Left lung (tissue), 4 donors: ENCODE measurements at regions not wholly inside any gene's neighbourhood (a gene's known extent, or its start where the extent isn't known, plus 50 kb on each side); places are given as distances from the start of the nearest gene placed in this dataset.

ENCODE experiments used
- ATAC-seq: fragments of 200-7000 bp; cut with Tn5 transposase; one replicate; pipeline ENCODE4 v1.9.1; 2020; ENCODE audit warnings: moderate library complexity
- DNase-seq, 4 donors: peaks; one replicate each; pipeline ENCODE4 v3.0.0-alpha.2; 2013 to 2020
- H3K27ac ChIP-seq, 2 donors: fragments of 200-600 bp; sonication (generic) in 1 of 2; one replicate each; pipeline versions ENCODE4 v1.5.0 to v1.8.0; 2020 to 2021
- H3K27me3 ChIP-seq, 2 donors: fragments of 200-600 bp; sonication (generic) in 1 of 2; one replicate each; pipeline versions ENCODE4 v1.5.0 to v1.8.0; 2020 to 2021
- H3K36me3 ChIP-seq, 2 donors: fragments of 200-600 bp; sonication (generic) in 1 of 2; one replicate each; pipeline versions ENCODE4 v1.5.0 to v1.8.0; 2020 to 2021
- H3K4me1 ChIP-seq, 2 donors: fragments of 200-600 bp; one replicate each; pipeline ENCODE4 v1.8.0; 2021
- H3K4me3 ChIP-seq, 2 donors: fragments of 200-600 bp; sonication (generic) in 1 of 2; one replicate each; pipeline versions ENCODE4 v1.5.0 to v1.8.0; 2020 to 2021; ENCODE audit warnings: mild to moderate bottlenecking in 1 of 2
- H3K9me3 ChIP-seq, 2 donors: fragments of 200-600 bp; sonication (generic) in 1 of 2; one replicate each; pipeline versions ENCODE4 v1.5.0 to v1.8.0; 2020 to 2021
- intact Hi-C, 2 donors: fragments of 100-400 bp; cut with DNase I; formaldehyde crosslinking; loops; one replicate each; pipeline versions ENCODE4 v1.11.2 to v1.14.2; 2022
- TF ChIP-seq, protein P1 (sequence below), 2 donors: fragments of 200-600 bp; sonication (generic) in 1 of 2; IDR thresholded peaks; one replicate each; pipeline versions ENCODE4 v1.5.0 to v1.8.0; 2021; ENCODE audit warnings: antibody characterized with exemption in 2 of 2
- donor health status: DM: no; HTN: yes; CAD: no.
- donor health status: DM: no; HTN: no; CAD: no.

DNA sequence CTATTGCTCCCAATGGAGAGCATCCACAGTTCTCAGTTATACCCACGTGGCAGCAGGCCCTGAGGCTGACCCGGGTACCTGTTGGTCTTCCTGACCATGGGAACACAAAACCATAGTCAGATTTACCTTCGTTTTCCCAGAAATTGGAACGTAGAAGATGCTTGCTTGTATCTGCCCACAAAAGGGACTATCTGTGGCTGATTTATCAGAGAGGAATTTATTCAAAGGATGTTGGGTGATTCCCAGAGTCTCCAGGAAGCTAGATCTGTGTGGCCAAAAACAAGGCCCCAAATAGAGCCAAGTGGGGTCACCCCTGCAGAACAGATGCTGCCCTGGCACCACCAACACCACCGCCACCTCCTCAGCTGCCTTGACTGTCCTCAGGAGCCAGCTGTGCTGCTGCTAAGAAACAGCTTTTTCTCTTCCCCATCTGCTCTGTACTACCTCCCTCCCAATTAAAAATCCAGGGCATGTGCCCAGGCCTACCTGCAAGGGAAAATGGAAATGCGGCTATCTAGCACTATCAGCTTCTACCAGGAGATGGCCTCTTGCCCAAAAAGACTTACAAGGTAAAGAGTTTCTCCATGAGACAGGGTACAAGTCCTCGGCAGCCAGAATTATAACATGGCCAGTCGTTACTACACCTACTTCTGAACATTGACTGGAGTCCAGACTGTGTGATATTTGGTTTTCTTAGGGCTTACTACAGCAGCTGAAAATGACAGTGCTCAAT is 128.6 kb upstream of the PLEKHG7 start:
- intact Hi-C loops, result loop anchor here in 1 of 2 donors (10.0 kb wide), 1 partner anchor 71 kb away; no protein-coding TSS in a partner anchor
- Histone ChIP-seq H3K36me3 (no peaks in the 10 kb centered on the region), H3K9me3 (no peaks in the 10 kb centered on the region), H3K4me3 (no peak overlapping the region), H3K27ac (no peak overlapping the region), H3K4me1 (peaks cover 4 to 13% of the 10 kb centered on the region in 2 donors), H3K27me3 (no peaks in the 10 kb centered on the region)
- TF ChIP-seq, protein P1, sequence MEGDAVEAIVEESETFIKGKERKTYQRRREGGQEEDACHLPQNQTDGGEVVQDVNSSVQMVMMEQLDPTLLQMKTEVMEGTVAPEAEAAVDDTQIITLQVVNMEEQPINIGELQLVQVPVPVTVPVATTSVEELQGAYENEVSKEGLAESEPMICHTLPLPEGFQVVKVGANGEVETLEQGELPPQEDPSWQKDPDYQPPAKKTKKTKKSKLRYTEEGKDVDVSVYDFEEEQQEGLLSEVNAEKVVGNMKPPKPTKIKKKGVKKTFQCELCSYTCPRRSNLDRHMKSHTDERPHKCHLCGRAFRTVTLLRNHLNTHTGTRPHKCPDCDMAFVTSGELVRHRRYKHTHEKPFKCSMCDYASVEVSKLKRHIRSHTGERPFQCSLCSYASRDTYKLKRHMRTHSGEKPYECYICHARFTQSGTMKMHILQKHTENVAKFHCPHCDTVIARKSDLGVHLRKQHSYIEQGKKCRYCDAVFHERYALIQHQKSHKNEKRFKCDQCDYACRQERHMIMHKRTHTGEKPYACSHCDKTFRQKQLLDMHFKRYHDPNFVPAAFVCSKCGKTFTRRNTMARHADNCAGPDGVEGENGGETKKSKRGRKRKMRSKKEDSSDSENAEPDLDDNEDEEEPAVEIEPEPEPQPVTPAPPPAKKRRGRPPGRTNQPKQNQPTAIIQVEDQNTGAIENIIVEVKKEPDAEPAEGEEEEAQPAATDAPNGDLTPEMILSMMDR (IDR thresholded peaks at IDR 0.05), result no peak
- DNase-seq (no peak), ATAC-seq (peak; percentile 57)

DNA sequence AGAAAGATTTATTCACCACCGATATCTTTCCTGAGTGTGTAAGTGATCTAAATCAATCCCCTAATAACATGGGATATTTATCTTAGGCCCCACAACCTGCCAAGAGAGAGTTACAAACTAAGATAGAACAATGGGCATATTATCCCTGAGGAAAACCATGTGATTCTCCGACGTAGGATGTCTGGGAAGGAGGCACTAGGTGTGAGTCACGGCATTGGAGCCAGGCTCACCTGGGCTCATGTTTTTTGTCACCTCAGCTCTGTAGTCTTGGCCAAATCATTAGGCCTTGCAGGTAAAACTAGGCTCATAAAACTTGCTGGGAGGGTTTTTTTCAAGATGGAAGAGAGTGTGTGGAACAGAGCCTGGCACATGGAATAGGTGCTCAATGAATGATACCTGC is 129.7 kb upstream of the PLEKHG7 start:
- intact Hi-C loops, result loop anchor here in 1 of 2 donors (10.0 kb wide), 1 partner anchor 72 kb away; no protein-coding TSS in a partner anchor
- Histone ChIP-seq H3K4me1 (peaks cover 4 to 23% of the 10 kb centered on the region in 2 donors), H3K27me3 (no peaks in the 10 kb centered on the region), H3K4me3 (no peak overlapping the region), H3K27ac (no peak overlapping the region), H3K36me3 (no peaks in the 10 kb centered on the region), H3K9me3 (no peaks in the 10 kb centered on the region)
- no peak for DNase-seq
- no peak for ATAC-seq
- TF ChIP-seq, protein P1 (IDR thresholded peaks at IDR 0.05), result no peak

DNA sequence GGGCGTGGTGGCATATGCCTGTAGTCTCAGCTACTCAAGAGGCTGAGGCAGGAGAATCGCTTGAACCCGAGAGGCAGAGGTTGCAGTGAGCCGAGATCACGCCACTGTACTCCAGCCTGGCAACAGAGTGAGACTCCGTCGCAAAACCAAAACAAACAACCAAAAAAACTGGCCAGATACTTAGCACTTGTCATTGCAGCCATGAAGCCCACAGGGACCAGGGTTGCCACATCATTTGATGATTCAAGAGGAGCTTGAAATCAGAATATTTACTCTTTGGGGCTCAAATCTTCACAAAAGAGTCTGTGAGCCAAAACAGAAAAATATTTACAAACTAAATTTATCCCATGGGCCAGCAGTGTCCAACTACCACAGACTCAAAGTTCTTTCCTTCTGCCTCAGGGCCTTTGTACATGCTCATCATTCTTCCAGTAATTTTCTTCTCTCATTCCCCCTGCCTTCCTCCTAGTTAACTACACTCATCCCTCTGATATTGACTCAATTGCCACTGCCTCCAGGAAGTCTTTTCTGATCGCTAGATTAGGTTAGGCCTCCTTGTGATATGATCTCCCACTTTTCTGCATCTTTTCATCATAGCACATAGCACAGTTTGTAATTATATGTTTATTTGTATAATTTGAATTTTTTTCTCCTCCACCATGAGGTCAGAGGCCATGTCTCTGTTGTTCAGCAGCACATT is 130.8 kb upstream of the PLEKHG7 start:
- H3K27me3 ChIP-seq, result no peaks in the 10 kb centered on the region
- DNase-seq (no peak), ATAC-seq (no peak)
- TF ChIP-seq, protein P1 (IDR thresholded peaks at IDR 0.05), result no peak
- intact Hi-C loops, result loop anchor here in 1 of 2 donors (10.0 kb wide), 1 partner anchor 73 kb away; no protein-coding TSS in a partner anchor
- H3K4me3 ChIP-seq, result no peak overlapping the region
- H3K27ac ChIP-seq, result no peak overlapping the region
- H3K36me3 ChIP-seq, result no peaks in the 10 kb centered on the region
- peaks cover 4 to 23% of the 10 kb centered on the region in 2 donors for H3K4me1 ChIP-seq
- no peaks in the 10 kb centered on the region for H3K9me3 ChIP-seq

DNA sequence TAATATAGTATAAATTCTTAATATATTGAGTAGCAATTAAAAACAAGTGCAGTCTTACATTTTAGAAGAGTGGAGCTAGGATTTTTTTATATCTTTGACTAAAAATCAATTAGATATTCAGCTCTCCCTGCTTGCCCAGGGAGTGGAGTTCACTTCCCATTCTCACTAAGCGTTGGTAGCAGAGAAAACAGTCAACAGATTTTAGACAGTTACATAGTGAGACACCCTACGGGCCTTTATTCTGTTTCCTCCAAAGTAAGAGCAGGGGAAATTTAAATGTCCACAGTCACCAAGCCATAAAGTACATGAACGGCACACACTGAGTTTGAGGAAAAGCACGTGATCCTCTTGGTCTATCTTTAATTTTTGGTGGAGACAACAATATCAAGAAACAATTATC is 131.6 kb upstream of the PLEKHG7 start:
- intact Hi-C loops, result loop anchor here in 1 of 2 donors (10.0 kb wide), 1 partner anchor 74 kb away; no protein-coding TSS in a partner anchor

More for the DNA sequence above, 131.6 kb upstream of the PLEKHG7 start:
- ATAC-seq (no peak), DNase-seq (no peak)
- no peak overlapping the region for H3K27ac ChIP-seq
- H3K36me3 ChIP-seq, result no peaks in the 10 kb centered on the region
- peaks cover 4 to 23% of the 10 kb centered on the region in 2 donors for H3K4me1 ChIP-seq
- no peaks in the 10 kb centered on the region for H3K9me3 ChIP-seq
- no peak overlapping the region for H3K4me3 ChIP-seq
- no peaks in the 10 kb centered on the region for H3K27me3 ChIP-seq
- TF ChIP-seq, protein P1 (IDR thresholded peaks at IDR 0.05), result no peak
